GM12878 (cell line): ENCODE measurements at regions not wholly inside any gene's neighbourhood (a gene's known extent, or its start where the extent isn't known, plus 50 kb on each side); places are given as distances from the start of the nearest gene placed in this dataset.

Source experiments
- ATAC-seq: fragments of 200-7000 bp; cut with Tn5 transposase; 3 replicates; pipeline ENCODE4 v1.9.1; 2020; ENCODE audit warnings: mild to moderate bottlenecking, moderate library complexity
- BruUV-seq: library from RNA; stranded (reverse); fragments of 400-500 nt; replicated peaks from 2 replicates; lab custom pipeline; 2021; lab: Mats Ljungman, UMichigan
- CTCF ChIA-PET: fragments of 300-600 bp; sonication (Branson Sonifier 250); formaldehyde crosslinking; extraction: SDS; loops from one replicate; lab custom pipeline; 2021; ENCODE audit warnings: inconsistent platforms; lab: Yijun Ruan, JAX
- POLR2A ChIA-PET: fragments of 350-600 bp; formaldehyde crosslinking; extraction: SDS; loops from one replicate; lab custom pipeline; 2021; ENCODE audit warnings: inconsistent platforms; lab: Charles Lee
- RAD21 ChIA-PET: fragments of 300-600 bp; sonication (Branson Sonifier 250); formaldehyde crosslinking; loops from one replicate; lab custom pipeline; 2023; ENCODE audit warnings: antibody characterized with exemption; ENCODE audit not compliant: unreplicated experiment; lab: Charles Lee
- SMC1A ChIA-PET: fragments of 300-600 bp; sonication (Branson Sonifier 250); formaldehyde crosslinking; loops from one replicate; lab custom pipeline; 2023; ENCODE audit not compliant: unreplicated experiment, uncharacterized antibody; lab: Charles Lee
- DNase-seq: peaks from one replicate; pipeline ENCODE4 v3.0.0-alpha.2; 2011; ENCODE audit warnings: low read depth, low spot score
- FAIRE-seq: peaks from 3 replicates; lab custom pipeline; 2011; peaks lifted over from hg19 to GRCh38; lab: Jason Lieb, UNC
- H2AFZ ChIP-seq: 2 replicates; pipeline ENCODE4 v1.6.0; 2011; ENCODE audit warnings: low read depth, low read length, control low read depth; ENCODE audit not compliant: control insufficient read depth
- H3K27ac ChIP-seq: 2 replicates; pipeline ENCODE4 v1.5.1; 2011; ENCODE audit warnings: control low read depth; ENCODE audit not compliant: control insufficient read depth, insufficient read depth
- H3K27me3 ChIP-seq, 2 experiments: replicated peaks in 1 of 2; 2 replicates each; pipeline versions ENCODE4 v1.6.0 to v1.6.1; 2011; ENCODE audit warnings: low read length in 1 of 2; ENCODE audit not compliant: control insufficient read depth in 2 of 2, insufficient read depth in 2 of 2
- H3K36me3 ChIP-seq, 2 experiments: 2 replicates each; pipeline ENCODE4 v1.5.1; 2011; ENCODE audit warnings: low read length in 1 of 2; ENCODE audit not compliant: control insufficient read depth in 2 of 2, insufficient read depth in 2 of 2
- H3K4me1 ChIP-seq: 2 replicates; pipeline ENCODE4 v1.6.1; 2011; ENCODE audit warnings: mild to moderate bottlenecking, low read length, moderate library complexity, mixed read lengths; ENCODE audit not compliant: control insufficient read depth, insufficient read depth
- H3K4me2 ChIP-seq: 2 replicates; pipeline ENCODE4 v1.6.0; 2011; ENCODE audit warnings: control low read depth; ENCODE audit not compliant: control insufficient read depth, insufficient read depth
- H3K4me3 ChIP-seq: fragments of 200-600 bp; sonication (generic); 2 replicates; pipeline ENCODE4 v1.5.1; 2016
- H3K79me2 ChIP-seq: 2 replicates; pipeline ENCODE4 v1.6.0; 2011; ENCODE audit warnings: low read length; ENCODE audit not compliant: control insufficient read depth, insufficient read depth
- H3K9ac ChIP-seq: 2 replicates; pipeline ENCODE4 v1.8.0; 2011; ENCODE audit warnings: low read length, control low read depth, mixed read lengths; ENCODE audit not compliant: control insufficient read depth, insufficient read depth
- H3K9me3 ChIP-seq: replicated peaks from 3 replicates; pipeline ENCODE4 v1.5.1; 2011; ENCODE audit warnings: mild to moderate bottlenecking, low read length; ENCODE audit not compliant: control insufficient read depth, insufficient read depth
- H4K20me1 ChIP-seq: 2 replicates; pipeline ENCODE4 v1.6.0; 2011; ENCODE audit not compliant: control insufficient read depth, insufficient read depth
- BACH1 ChIP-seq: fragments of 450-650 bp; IDR thresholded peaks from 2 replicates; pipeline ENCODE4 v1.6.1; 2017; ENCODE audit warnings: mild to moderate bottlenecking, borderline replicate concordance
- BCL11A ChIP-seq: IDR thresholded peaks from 2 replicates; pipeline ENCODE4 v1.6.1; 2011; ENCODE audit warnings: low read depth, low read length
- BRCA1 ChIP-seq: IDR thresholded peaks from 2 replicates; pipeline ENCODE4 v1.6.1; 2011; ENCODE audit warnings: low read depth, low read length, improper control_type of control experiment
- EP300 ChIP-seq, 2 experiments: fragments of 150-350 bp in 1 of 2; IDR thresholded peaks; 2 replicates each; pipeline ENCODE4 v1.6.1; 2011 to 2012; ENCODE audit warnings: low read depth in 2 of 2, low read length in 2 of 2, borderline replicate concordance in 1 of 2, improper control_type of control experiment in 1 of 2, inconsistent platforms in 1 of 2; ENCODE audit not compliant: control insufficient read depth in 1 of 2
- ESRRA ChIP-seq: IDR thresholded peaks from 2 replicates; pipeline ENCODE4 v1.6.1; 2012; ENCODE audit warnings: mild to moderate bottlenecking, low read length, improper control_type of control experiment
- IRF4 ChIP-seq: IDR thresholded peaks from 2 replicates; pipeline ENCODE4 v1.6.1; 2011; ENCODE audit warnings: low read depth, low read length
- JUND ChIP-seq: IDR thresholded peaks from 2 replicates; pipeline ENCODE4 v1.6.1; 2012; ENCODE audit warnings: low read depth, mild to moderate bottlenecking, low read length, improper control_type of control experiment, moderate library complexity
- LARP7 ChIP-seq: fragments of 450-650 bp; IDR thresholded peaks from 2 replicates; pipeline ENCODE4 v1.6.1; 2017; ENCODE audit warnings: mild to moderate bottlenecking
- PAX8 ChIP-seq: fragments of 450-650 bp; IDR thresholded peaks from 2 replicates; pipeline ENCODE4 v1.6.1; 2017; ENCODE audit warnings: mild to moderate bottlenecking, moderate library complexity
- STAT1 ChIP-seq: fragments of 450-650 bp; conservative IDR thresholded peaks from 2 replicates; pipeline ENCODE4 v1.6.1; 2014; ENCODE audit warnings: antibody characterized with exemption, mild to moderate bottlenecking
- TCF3 ChIP-seq: IDR thresholded peaks from 2 replicates; pipeline ENCODE4 v1.6.1; 2012; ENCODE audit warnings: low read depth, mild to moderate bottlenecking, low read length, borderline replicate concordance; ENCODE audit not compliant: insufficient read depth
- WGBS: methylation state at CpG from one replicate; pipeline ENCODE4 v1.1.6; 2016; ENCODE audit warnings: low lambda C conversion rate; ENCODE audit not compliant: insufficient replicate concordance, insufficient coverage; ENCODE audit errors: missing lambda C conversion rate; 5-methylcytosine and 5-hydroxymethylcytosine counted together
- in situ Hi-C: fragments of 300-500 bp; cut with MboI; formaldehyde crosslinking; loops from 9 replicates; pipeline ENCODE4 v1.14.3; 2018; ENCODE audit warnings: mixed read lengths
- intact Hi-C: fragments of 100-400 bp; cut with micrococcal nuclease; formaldehyde crosslinking; loops from one replicate; pipeline ENCODE4 v1.14.2; 2022; ENCODE audit not compliant: unreplicated experiment
- TF ChIP-seq, protein P1 (sequence below): IDR thresholded peaks from 2 replicates; pipeline ENCODE4 v1.6.1; 2011; ENCODE audit warnings: mild to moderate bottlenecking, low read depth, low read length, moderate library complexity; ENCODE audit not compliant: insufficient replicate concordance
- TF ChIP-seq, protein P2 (sequence below): IDR thresholded peaks from 2 replicates; pipeline ENCODE4 v1.6.1; 2012; ENCODE audit warnings: low read depth, low read length, improper control_type of control experiment
- TF ChIP-seq, protein P3 (sequence below): IDR thresholded peaks from 2 replicates; pipeline ENCODE4 v1.6.1; 2012; ENCODE audit warnings: mild to moderate bottlenecking, low read depth, low read length

DNA sequence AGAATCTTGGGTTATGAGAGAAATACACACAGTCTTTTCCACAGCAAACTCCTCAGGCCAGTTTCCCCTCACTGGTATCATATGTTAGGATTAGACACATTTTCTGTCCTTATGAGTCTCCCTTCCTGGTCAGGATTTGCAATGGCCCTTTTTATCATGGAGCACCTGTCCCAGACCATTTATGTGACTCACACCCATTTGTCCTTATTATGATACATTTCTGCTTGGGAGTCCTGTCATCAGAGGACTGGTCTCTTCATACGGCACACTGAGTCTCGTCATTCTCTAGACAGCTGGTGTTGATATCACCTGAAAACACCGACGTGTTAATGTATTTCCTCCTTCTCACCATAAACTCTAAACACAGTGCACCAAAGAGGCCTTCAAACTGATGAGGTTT, 105.0 kb upstream of the SYT6 start:
- 38% methylated on average over 4 of the region's 4 CpGs for WGBS
- Histone ChIP-seq H3K9ac (no peak overlapping the region), H3K9me3 (no peaks in the 10 kb centered on the region), H3K4me3 (no peak overlapping the region), H3K27me3 (no peaks in the 10 kb centered on the region; a peak in 1 of 4 replicates), H3K4me2 (no peak overlapping the region), H2AFZ (no peak overlapping the region), H3K4me1 (no peaks in the 10 kb centered on the region), H3K36me3 (no peaks in the 10 kb centered on the region), H3K27ac (no peak overlapping the region), H3K79me2 (no peaks in the 10 kb centered on the region), H4K20me1 (no peaks in the 10 kb centered on the region)
- no peak for DNase-seq
- POLR2A ChIA-PET: no interaction called here
- no peak for FAIRE-seq
- SMC1A ChIA-PET: no interaction called here
- RAD21 ChIA-PET: no interaction called here
- no peak for ATAC-seq
- BruUV-seq: no TSS peak
- in situ Hi-C loops (no loop called here), intact Hi-C loops (no loop called here)
- CTCF ChIA-PET: no interaction called here
- TF ChIP-seq IRF4 (no peak), STAT1 (no peak), JUND (no peak), BACH1 (no peak)
- TF ChIP-seq, protein P1, sequence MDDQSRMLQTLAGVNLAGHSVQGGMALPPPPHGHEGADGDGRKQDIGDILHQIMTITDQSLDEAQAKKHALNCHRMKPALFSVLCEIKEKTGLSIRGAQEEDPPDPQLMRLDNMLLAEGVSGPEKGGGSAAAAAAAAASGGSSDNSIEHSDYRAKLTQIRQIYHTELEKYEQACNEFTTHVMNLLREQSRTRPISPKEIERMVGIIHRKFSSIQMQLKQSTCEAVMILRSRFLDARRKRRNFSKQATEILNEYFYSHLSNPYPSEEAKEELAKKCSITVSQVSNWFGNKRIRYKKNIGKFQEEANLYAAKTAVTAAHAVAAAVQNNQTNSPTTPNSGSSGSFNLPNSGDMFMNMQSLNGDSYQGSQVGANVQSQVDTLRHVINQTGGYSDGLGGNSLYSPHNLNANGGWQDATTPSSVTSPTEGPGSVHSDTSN: no peak

DNA sequence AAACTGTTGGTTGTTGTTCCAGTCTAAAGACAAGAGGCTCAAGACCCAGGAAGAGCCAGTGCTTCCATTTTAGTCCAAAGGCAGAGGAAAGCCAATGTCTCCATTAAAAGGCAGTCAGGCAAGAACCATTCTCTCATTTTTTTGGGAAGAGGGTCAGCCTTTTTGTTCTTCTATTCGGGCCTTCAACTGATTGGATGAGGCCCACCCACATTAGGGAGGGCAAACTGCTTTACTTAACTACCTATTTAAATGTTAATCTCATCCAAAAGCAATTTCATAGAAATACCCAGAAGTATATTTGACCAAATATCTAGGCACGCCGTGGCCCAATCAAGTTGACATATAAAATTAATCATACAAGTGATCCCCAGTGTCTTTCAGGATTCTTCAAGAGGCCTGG, 104.4 kb upstream of the SYT6 start:
- 6% methylated on average over 3 of the region's 3 CpGs for WGBS
- H4K20me1 ChIP-seq: no peaks in the 10 kb centered on the region
- ChIA-PET SMC1A (no interaction called here), POLR2A (no interaction called here), CTCF (no interaction called here), RAD21 (no interaction called here)
- H3K4me1 ChIP-seq: no peaks in the 10 kb centered on the region
- DNase-seq (no peak), ATAC-seq (no peak), FAIRE-seq (no peak)
- no peak overlapping the region for H2AFZ ChIP-seq
- intact Hi-C loops (no loop called here), in situ Hi-C loops (no loop called here)
- BruUV-seq: no TSS peak
- H3K9me3 ChIP-seq: no peaks in the 10 kb centered on the region
- H3K27ac ChIP-seq: no peak overlapping the region
- no peak overlapping the region for H3K9ac ChIP-seq
- H3K79me2 ChIP-seq: no peaks in the 10 kb centered on the region
- no peak overlapping the region for H3K4me2 ChIP-seq
- no peaks in the 10 kb centered on the region for H3K36me3 ChIP-seq
- H3K4me3 ChIP-seq: no peak overlapping the region
- no peaks in the 10 kb centered on the region; a peak in 1 of 4 replicates for H3K27me3 ChIP-seq
- TF ChIP-seq BCL11A (no peak), BRCA1 (no peak), PAX8 (no peak), LARP7 (no peak), ESRRA (no peak), TCF3 (no peak), EP300 (IDR thresholded peaks at IDR 0.05; ENCODE audit: borderline replicate concordance in 1 of 2, control insufficient read depth in 1 of 2, low read depth in 2 of 2, low read length in 2 of 2) (no peak)
- TF ChIP-seq, protein P2, sequence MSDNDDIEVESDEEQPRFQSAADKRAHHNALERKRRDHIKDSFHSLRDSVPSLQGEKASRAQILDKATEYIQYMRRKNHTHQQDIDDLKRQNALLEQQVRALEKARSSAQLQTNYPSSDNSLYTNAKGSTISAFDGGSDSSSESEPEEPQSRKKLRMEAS: no peak
- TF ChIP-seq, protein P3, sequence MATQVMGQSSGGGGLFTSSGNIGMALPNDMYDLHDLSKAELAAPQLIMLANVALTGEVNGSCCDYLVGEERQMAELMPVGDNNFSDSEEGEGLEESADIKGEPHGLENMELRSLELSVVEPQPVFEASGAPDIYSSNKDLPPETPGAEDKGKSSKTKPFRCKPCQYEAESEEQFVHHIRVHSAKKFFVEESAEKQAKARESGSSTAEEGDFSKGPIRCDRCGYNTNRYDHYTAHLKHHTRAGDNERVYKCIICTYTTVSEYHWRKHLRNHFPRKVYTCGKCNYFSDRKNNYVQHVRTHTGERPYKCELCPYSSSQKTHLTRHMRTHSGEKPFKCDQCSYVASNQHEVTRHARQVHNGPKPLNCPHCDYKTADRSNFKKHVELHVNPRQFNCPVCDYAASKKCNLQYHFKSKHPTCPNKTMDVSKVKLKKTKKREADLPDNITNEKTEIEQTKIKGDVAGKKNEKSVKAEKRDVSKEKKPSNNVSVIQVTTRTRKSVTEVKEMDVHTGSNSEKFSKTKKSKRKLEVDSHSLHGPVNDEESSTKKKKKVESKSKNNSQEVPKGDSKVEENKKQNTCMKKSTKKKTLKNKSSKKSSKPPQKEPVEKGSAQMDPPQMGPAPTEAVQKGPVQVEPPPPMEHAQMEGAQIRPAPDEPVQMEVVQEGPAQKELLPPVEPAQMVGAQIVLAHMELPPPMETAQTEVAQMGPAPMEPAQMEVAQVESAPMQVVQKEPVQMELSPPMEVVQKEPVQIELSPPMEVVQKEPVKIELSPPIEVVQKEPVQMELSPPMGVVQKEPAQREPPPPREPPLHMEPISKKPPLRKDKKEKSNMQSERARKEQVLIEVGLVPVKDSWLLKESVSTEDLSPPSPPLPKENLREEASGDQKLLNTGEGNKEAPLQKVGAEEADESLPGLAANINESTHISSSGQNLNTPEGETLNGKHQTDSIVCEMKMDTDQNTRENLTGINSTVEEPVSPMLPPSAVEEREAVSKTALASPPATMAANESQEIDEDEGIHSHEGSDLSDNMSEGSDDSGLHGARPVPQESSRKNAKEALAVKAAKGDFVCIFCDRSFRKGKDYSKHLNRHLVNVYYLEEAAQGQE: no peak
